Cardiac fibroblast (primary cell): ENCODE measurements at regions not wholly inside any gene's neighbourhood (a gene's known extent, or its start where the extent isn't known, plus 50 kb on each side); places are given as distances from the start of the nearest gene placed in this dataset.

Experiments used
- DNase-seq, 2 donors: peaks; one replicate each; pipeline versions ENCODE4 v3.0.0 to v3.0.0-alpha.2; 2010; ENCODE audit warnings: low read depth in 2 of 2
- H3K4me3 ChIP-seq, 2 donors: replicated peaks in 1 of 2; 1 replicate in 1 of 2; 2 replicates in 1 of 2; pipeline ENCODE4 v1.5.1; 2011; ENCODE audit warnings: low read depth in 2 of 2, low read length in 2 of 2, mild to moderate bottlenecking in 2 of 2, moderate library complexity in 1 of 2
- TF ChIP-seq, protein P1 (sequence below): IDR thresholded peaks from one replicate; pipeline ENCODE4 v1.5.1; 2011; ENCODE audit warnings: low read depth, mild to moderate bottlenecking, low read length, inconsistent platforms

DNA sequence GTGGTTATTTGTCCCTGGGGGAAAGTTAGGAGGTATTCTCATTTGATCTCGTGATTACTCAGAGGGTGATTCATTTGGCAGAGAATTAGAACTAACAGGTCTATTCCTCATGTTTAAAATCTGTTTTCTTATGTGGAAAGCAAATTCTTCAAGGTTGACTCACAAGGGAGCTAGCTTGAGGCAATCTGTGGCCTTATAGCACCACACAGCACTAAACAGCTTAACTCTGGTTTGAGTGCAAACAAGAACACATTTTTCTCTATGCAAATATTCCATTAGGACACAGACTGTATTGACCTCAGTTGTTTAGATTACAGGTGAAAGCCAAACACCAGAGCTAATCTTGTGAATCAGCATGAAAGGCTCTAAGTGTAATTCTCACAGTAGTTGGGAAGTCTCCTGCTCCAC lies 694.4 kb upstream of the POU3F4 start:
- TF ChIP-seq, protein P1, sequence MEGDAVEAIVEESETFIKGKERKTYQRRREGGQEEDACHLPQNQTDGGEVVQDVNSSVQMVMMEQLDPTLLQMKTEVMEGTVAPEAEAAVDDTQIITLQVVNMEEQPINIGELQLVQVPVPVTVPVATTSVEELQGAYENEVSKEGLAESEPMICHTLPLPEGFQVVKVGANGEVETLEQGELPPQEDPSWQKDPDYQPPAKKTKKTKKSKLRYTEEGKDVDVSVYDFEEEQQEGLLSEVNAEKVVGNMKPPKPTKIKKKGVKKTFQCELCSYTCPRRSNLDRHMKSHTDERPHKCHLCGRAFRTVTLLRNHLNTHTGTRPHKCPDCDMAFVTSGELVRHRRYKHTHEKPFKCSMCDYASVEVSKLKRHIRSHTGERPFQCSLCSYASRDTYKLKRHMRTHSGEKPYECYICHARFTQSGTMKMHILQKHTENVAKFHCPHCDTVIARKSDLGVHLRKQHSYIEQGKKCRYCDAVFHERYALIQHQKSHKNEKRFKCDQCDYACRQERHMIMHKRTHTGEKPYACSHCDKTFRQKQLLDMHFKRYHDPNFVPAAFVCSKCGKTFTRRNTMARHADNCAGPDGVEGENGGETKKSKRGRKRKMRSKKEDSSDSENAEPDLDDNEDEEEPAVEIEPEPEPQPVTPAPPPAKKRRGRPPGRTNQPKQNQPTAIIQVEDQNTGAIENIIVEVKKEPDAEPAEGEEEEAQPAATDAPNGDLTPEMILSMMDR, result no peak
- DNase-seq, result peak; percentile 1 to 83
- no peak overlapping the region for H3K4me3 ChIP-seq

GRCh38 chrX:82816001-82816400 lies 692.1 kb upstream of the POU3F4 start:
- DNase-seq, result no peak
- TF ChIP-seq, protein P1, result no peak
- H3K4me3 ChIP-seq, result no peak overlapping the region

GRCh38 chrX:82816562-82816961 lies 691.5 kb upstream of the POU3F4 start:
- peak in 1 of 2 donors; percentile 20 for DNase-seq

DNA sequence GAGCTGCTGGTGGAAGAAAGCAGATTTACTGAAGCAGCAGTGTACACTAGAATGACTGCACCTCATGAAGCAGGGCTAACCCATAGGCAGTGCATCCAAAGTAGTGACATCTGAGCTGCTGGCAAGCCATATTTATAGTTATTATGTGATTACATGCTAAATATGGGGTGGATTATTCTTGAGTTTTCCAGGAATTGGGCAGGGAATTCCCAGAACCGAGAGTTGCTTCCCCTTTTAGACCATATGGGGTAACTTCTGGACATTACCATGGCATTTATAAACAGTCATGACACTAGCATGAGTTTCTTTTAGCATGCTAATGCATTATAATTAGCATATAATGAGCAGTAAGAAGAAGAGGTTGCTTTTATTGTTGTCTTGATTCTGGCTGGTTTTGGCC lies 665.8 kb upstream of the POU3F4 start:
- no peak for DNase-seq
- TF ChIP-seq, protein P1, result no peak
- H3K4me3 ChIP-seq, result no peak overlapping the region

More at GRCh38 chrX:82816562-82816961, 691.5 kb upstream of the POU3F4 start:
- TF ChIP-seq, protein P1, result no peak
- H3K4me3 ChIP-seq, result no peak overlapping the region

DNA sequence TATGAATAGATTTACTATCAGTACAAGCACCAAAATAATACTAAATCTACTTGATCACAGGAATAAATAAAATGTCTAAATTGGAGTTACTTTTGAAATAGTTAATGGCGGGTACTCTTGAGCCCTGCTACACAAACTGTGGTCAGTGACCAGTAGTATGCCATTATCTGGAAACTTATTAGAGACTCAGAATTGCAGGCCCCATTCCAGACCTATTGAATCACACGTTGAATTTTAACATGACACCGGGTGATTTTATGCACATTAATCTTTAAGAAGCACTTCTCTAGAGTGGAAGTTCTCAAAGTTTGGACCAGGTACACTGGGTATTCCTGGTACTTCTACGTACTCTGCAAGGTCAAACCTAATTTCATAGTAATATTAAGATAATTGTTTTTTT lies 660.0 kb upstream of the POU3F4 start:
- TF ChIP-seq, protein P1, result no peak
- DNase-seq, result no peak
- H3K4me3 ChIP-seq, result no peak overlapping the region
